PC-9 (cell line): ENCODE measurements at regions not wholly inside any gene's neighbourhood (a gene's known extent, or its start where the extent isn't known, plus 50 kb on each side); places are given as distances from the start of the nearest gene placed in this dataset.

Experiments
- BruUV-seq: library from RNA; stranded (reverse); fragments of 400-500 nt; replicated peaks from 2 replicates; lab custom pipeline; 2021; lab: Mats Ljungman, UMichigan
- CTCF ChIA-PET: fragments of 300-600 bp; sonication (Branson Sonifier 250); formaldehyde crosslinking; loops from one replicate; lab custom pipeline; 2022; ENCODE audit warnings: antibody characterized with exemption; lab: Charles Lee
- POLR2A ChIA-PET: fragments of 300-600 bp; sonication (Branson Sonifier 250); formaldehyde crosslinking; loops from one replicate; lab custom pipeline; 2022; ENCODE audit warnings: antibody characterized with exemption; ENCODE audit not compliant: unreplicated experiment; lab: Charles Lee
- DNase-seq, 2 experiments: peaks; one replicate each; pipeline versions ENCODE4 v3.0.0 to v3.0.0-alpha.2; 2015 to 2022; ENCODE audit warnings: mixed read lengths in 1 of 2
- H2AFZ ChIP-seq: fragments of 200-600 bp; sonication (generic); 2 replicates; pipeline ENCODE4 v1.8.1; 2017; ENCODE audit warnings: antibody characterized with exemption
- H3F3A ChIP-seq: fragments of 200-600 bp; sonication (generic); 2 replicates; pipeline ENCODE4 v1.8.1; 2017; ENCODE audit warnings: antibody characterized with exemption, mild to moderate bottlenecking, low read depth; ENCODE audit not compliant: insufficient read depth
- H3K27ac ChIP-seq: fragments of 200-600 bp; sonication (generic); 2 replicates; pipeline ENCODE4 v1.6.1; 2016; ENCODE audit warnings: mixed run types
- H3K27me3 ChIP-seq: fragments of 200-600 bp; sonication (generic); 2 replicates; pipeline ENCODE4 v1.6.1; 2016; ENCODE audit warnings: low read depth, mixed run types; ENCODE audit not compliant: insufficient read depth
- H3K36me3 ChIP-seq: fragments of 200-600 bp; sonication (generic); 2 replicates; pipeline ENCODE4 v1.6.1; 2016; ENCODE audit warnings: low read depth, mixed run types
- H3K4me1 ChIP-seq: fragments of 200-600 bp; sonication (generic); replicated peaks from 2 replicates; pipeline ENCODE4 v1.6.1; 2016; ENCODE audit warnings: mixed run types; ENCODE audit not compliant: insufficient read depth
- H3K4me2 ChIP-seq: fragments of 200-600 bp; sonication (generic); 2 replicates; pipeline ENCODE4 v1.6.1; 2017; ENCODE audit warnings: mixed run types
- H3K4me3 ChIP-seq: fragments of 200-600 bp; sonication (generic); 2 replicates; pipeline ENCODE4 v1.6.1; 2016; ENCODE audit warnings: mixed run types
- H3K79me2 ChIP-seq: fragments of 200-600 bp; sonication (generic); 2 replicates; pipeline ENCODE4 v1.6.1; 2017; ENCODE audit warnings: low read depth, mixed run types
- H3K9me2 ChIP-seq: fragments of 200-600 bp; sonication (generic); 2 replicates; pipeline ENCODE4 v1.8.1; 2017; ENCODE audit warnings: mild to moderate bottlenecking; ENCODE audit not compliant: insufficient read depth
- H3K9me3 ChIP-seq: fragments of 200-600 bp; sonication (generic); 2 replicates; pipeline ENCODE4 v1.8.1; 2016; ENCODE audit warnings: low read depth; ENCODE audit not compliant: insufficient read depth
- H4K20me1 ChIP-seq: fragments of 200-600 bp; sonication (generic); 2 replicates; pipeline ENCODE4 v1.8.1; 2017; ENCODE audit not compliant: insufficient read depth
- EZH2 ChIP-seq: fragments of 200-600 bp; sonication (generic); IDR thresholded peaks from 2 replicates; pipeline ENCODE4 v1.8.0; 2017; ENCODE audit warnings: antibody characterized with exemption, low read depth
- intact Hi-C: fragments of 100-400 bp; cut with micrococcal nuclease; formaldehyde crosslinking; loops from one replicate; pipeline ENCODE4 v1.10.0; 2022; ENCODE audit not compliant: unreplicated experiment
- TF ChIP-seq, protein P1 (sequence below): fragments of 200-600 bp; sonication (generic); conservative IDR thresholded peaks from 2 replicates; pipeline ENCODE4 v1.6.1; 2017; ENCODE audit warnings: mixed run types, antibody characterized with exemption, mild to moderate bottlenecking, moderate library complexity

DNA sequence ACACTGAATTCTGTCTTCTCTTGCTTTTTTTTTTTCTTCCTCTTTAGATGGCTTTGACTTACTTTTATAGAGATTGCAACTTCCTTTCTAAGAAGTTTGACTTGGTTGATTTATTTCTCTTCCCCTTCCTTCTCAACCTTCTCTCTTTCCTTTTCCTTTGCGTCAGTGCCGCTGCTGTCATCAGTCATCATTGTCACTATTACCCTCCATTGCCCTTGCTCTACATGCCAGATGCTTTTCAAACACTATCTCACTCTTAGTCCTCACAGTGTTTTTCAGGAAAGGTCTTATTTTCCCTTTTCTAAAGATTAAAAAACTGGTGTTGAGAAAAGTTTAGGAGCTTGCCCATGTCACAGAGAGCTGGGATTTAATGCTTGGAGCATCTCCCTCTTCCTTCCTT is 74.7 kb upstream of the C11orf87 start:
- TF ChIP-seq EZH2: no peak
- TF ChIP-seq, protein P1, sequence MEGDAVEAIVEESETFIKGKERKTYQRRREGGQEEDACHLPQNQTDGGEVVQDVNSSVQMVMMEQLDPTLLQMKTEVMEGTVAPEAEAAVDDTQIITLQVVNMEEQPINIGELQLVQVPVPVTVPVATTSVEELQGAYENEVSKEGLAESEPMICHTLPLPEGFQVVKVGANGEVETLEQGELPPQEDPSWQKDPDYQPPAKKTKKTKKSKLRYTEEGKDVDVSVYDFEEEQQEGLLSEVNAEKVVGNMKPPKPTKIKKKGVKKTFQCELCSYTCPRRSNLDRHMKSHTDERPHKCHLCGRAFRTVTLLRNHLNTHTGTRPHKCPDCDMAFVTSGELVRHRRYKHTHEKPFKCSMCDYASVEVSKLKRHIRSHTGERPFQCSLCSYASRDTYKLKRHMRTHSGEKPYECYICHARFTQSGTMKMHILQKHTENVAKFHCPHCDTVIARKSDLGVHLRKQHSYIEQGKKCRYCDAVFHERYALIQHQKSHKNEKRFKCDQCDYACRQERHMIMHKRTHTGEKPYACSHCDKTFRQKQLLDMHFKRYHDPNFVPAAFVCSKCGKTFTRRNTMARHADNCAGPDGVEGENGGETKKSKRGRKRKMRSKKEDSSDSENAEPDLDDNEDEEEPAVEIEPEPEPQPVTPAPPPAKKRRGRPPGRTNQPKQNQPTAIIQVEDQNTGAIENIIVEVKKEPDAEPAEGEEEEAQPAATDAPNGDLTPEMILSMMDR: no peak
- ChIA-PET CTCF (no interaction called here), POLR2A (no interaction called here)
- H3F3A ChIP-seq: no peaks in the 10 kb centered on the region
- no peak overlapping the region for H3K4me2 ChIP-seq
- H3K79me2 ChIP-seq: no peaks in the 10 kb centered on the region
- peaks cover 4% of the 10 kb centered on the region for H3K4me1 ChIP-seq
- no peak overlapping the region for H3K27ac ChIP-seq
- H3K27me3 ChIP-seq: no peaks in the 10 kb centered on the region
- no peaks in the 10 kb centered on the region; the same call in 1 of the 2 replicates for H3K9me3 ChIP-seq
- no peak overlapping the region for H2AFZ ChIP-seq
- H3K4me3 ChIP-seq: no peak overlapping the region
- intact Hi-C loops: no loop called here
- no peaks in the 10 kb centered on the region for H3K36me3 ChIP-seq
- H4K20me1 ChIP-seq: no peaks in the 10 kb centered on the region
- no peaks in the 10 kb centered on the region for H3K9me2 ChIP-seq
- no TSS peak for BruUV-seq
- DNase-seq: no peak

DNA sequence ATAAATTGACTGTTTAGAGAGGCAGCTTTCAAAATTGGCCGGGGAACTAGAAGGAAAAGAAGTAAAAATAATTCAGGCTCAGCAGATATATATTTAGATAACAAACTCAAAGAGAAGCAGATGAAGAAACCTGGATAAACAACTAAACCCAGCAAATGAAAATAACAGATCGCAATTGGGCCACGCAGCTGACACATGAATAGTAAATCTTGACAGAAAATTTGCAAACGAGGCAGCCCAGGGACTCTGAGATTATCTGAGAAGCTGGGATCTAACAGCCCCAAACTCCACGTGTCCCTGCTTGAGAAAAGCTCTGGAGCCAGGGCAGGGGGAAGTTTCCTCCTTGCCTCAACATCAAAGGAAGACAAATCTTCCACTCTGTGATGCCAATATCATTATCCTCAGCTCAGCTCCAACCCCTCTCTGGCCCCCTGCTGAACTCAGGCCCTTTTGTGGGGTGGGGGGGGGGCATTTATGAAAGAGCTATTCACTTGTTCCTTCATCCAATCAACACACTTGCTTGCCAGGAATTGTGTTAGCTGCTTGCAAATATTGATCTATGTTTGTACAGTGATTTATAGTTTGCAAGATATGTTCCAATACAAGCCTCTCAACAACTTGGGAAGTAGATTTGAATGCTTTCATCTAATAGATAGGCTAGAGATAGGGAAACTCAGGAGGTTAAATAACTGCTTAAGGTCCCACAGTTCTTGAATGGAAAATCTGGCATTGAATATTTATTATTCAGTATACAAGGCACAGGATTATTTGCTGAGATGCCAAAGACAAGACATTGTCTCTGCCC is 72.5 kb upstream of the C11orf87 start:
- no peak for TF ChIP-seq EZH2
- TF ChIP-seq, protein P1: no peak
- Histone ChIP-seq H3F3A (no peaks in the 10 kb centered on the region), H3K4me3 (no peak overlapping the region), H4K20me1 (no peaks in the 10 kb centered on the region), H3K79me2 (no peaks in the 10 kb centered on the region), H3K27me3 (no peaks in the 10 kb centered on the region), H3K27ac (no peak overlapping the region), H2AFZ (no peak overlapping the region), H3K9me3 (no peaks in the 10 kb centered on the region; the same call in 1 of the 2 replicates), H3K9me2 (no peaks in the 10 kb centered on the region), H3K4me1 (peaks cover 4% of the 10 kb centered on the region), H3K4me2 (peak overlapping the region; percentile 4; the same call in 1 of the 2 replicates), H3K36me3 (no peaks in the 10 kb centered on the region)
- ChIA-PET CTCF (no interaction called here), POLR2A (no interaction called here)
- no peak for DNase-seq
- intact Hi-C loops: no loop called here
- BruUV-seq: no TSS peak

DNA sequence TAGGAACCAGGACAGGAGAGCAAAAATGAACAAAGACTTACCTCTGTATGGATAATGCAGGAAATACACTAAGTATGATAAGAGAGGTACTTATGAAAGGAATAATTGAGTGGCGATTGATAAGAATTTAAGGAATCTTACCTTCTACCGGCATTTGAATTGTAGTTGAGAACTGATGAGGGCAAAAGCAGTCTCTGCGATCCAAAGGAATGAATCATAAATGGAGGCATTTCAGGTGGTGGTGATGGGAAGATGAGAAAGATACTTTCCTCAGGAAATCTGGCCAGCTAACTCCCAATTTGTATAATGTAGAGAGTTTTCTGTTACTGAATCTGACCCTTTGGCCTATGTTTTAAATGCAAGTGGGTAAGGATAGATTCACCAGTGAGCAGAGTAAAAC is 71.9 kb upstream of the C11orf87 start:
- H3K9me2 ChIP-seq: no peaks in the 10 kb centered on the region
- intact Hi-C loops: no loop called here
- H3K36me3 ChIP-seq: no peaks in the 10 kb centered on the region
- H3F3A ChIP-seq: no peaks in the 10 kb centered on the region
- TF ChIP-seq, protein P1: no peak
- TF ChIP-seq EZH2: no peak
- no TSS peak for BruUV-seq
- H3K27me3 ChIP-seq: no peaks in the 10 kb centered on the region
- no peak overlapping the region for H3K27ac ChIP-seq
- H2AFZ ChIP-seq: no peak overlapping the region
- H3K79me2 ChIP-seq: no peaks in the 10 kb centered on the region
- H3K4me2 ChIP-seq: peak overlapping the region; percentile 4; the same call in 1 of the 2 replicates
- H3K4me3 ChIP-seq: no peak overlapping the region
- H4K20me1 ChIP-seq: no peaks in the 10 kb centered on the region
- no peaks in the 10 kb centered on the region; the same call in 1 of the 2 replicates for H3K9me3 ChIP-seq
- peaks cover 4% of the 10 kb centered on the region for H3K4me1 ChIP-seq
- CTCF ChIA-PET: no interaction called here
- POLR2A ChIA-PET: no interaction called here
- peak in 1 of 2 experiments; percentile 47 for DNase-seq
